Loucy (cell line): ENCODE measurements at regions not wholly inside any gene's neighbourhood (a gene's known extent, or its start where the extent isn't known, plus 50 kb on each side); places are given as distances from the start of the nearest gene placed in this dataset.

Experiments
- H2AFZ ChIP-seq: fragments of 200-600 bp; sonication (generic); 2 replicates; pipeline ENCODE4 v1.6.0; 2016; ENCODE audit warnings: antibody characterized with exemption, mild to moderate bottlenecking, low read length, moderate library complexity
- H3F3A ChIP-seq: fragments of 200-600 bp; 2 replicates; pipeline ENCODE4 v1.6.0; 2016; ENCODE audit warnings: antibody characterized with exemption, low read depth, mild to moderate bottlenecking
- H3K27me3 ChIP-seq: fragments of 200-600 bp; sonication (generic); 2 replicates; pipeline ENCODE4 v1.6.1; 2014; ENCODE audit warnings: low read length, mild to moderate bottlenecking; ENCODE audit not compliant: insufficient read depth, poor library complexity, severe bottlenecking
- H3K36me3 ChIP-seq: fragments of 200-600 bp; sonication (generic); 2 replicates; pipeline ENCODE4 v1.6.1; 2016; ENCODE audit warnings: low read length; ENCODE audit not compliant: insufficient read depth
- H3K4me1 ChIP-seq: fragments of 200-600 bp; sonication (generic); 2 replicates; pipeline ENCODE4 v1.5.1; 2014; ENCODE audit warnings: low read length, mild to moderate bottlenecking; ENCODE audit not compliant: insufficient read depth, poor library complexity, severe bottlenecking
- H3K4me2 ChIP-seq: fragments of 200-600 bp; sonication (generic); 2 replicates; pipeline ENCODE4 v1.6.0; 2014; ENCODE audit warnings: antibody characterized with exemption, low read length, low read depth, mild to moderate bottlenecking; ENCODE audit not compliant: poor library complexity, severe bottlenecking
- H3K4me3 ChIP-seq: fragments of 200-600 bp; sonication (generic); 2 replicates; pipeline ENCODE4 v1.5.1; 2014; ENCODE audit warnings: low read length, mild to moderate bottlenecking, mixed read lengths; ENCODE audit not compliant: poor library complexity, severe bottlenecking
- H3K79me2 ChIP-seq: fragments of 200-600 bp; sonication (generic); 2 replicates; pipeline ENCODE4 v1.6.1; 2014; ENCODE audit warnings: low read length; ENCODE audit not compliant: insufficient read depth
- H3K9ac ChIP-seq: fragments of 200-600 bp; sonication (generic); 2 replicates; pipeline ENCODE4 v1.6.0; 2014; ENCODE audit warnings: mild to moderate bottlenecking, low read depth, low read length, moderate library complexity; ENCODE audit not compliant: poor library complexity, severe bottlenecking
- H3K9me2 ChIP-seq: fragments of 200-600 bp; sonication (generic); replicated peaks from 2 replicates; pipeline ENCODE4 v1.6.1; 2016; ENCODE audit warnings: low read depth, low read length, mixed read lengths
- H3K9me3 ChIP-seq: fragments of 200-600 bp; sonication (generic); 2 replicates; pipeline ENCODE4 v1.6.1; 2014; ENCODE audit warnings: mild to moderate bottlenecking, antibody characterized with exemption, low read length, low read depth; ENCODE audit not compliant: insufficient read depth
- H4K20me1 ChIP-seq: fragments of 200-600 bp; sonication (generic); 2 replicates; pipeline ENCODE4 v1.6.0; 2014; ENCODE audit warnings: antibody characterized with exemption, low read length, mild to moderate bottlenecking; ENCODE audit not compliant: insufficient read depth, poor library complexity, severe bottlenecking
- EZH2phosphoT487 ChIP-seq: fragments of 200-600 bp; IDR thresholded peaks from 2 replicates; pipeline ENCODE4 v1.6.1; 2018; ENCODE audit warnings: antibody characterized with exemption, mild to moderate bottlenecking, moderate library complexity, borderline replicate concordance
- TF ChIP-seq, protein P1 (sequence below): fragments of 200-600 bp; sonication (generic); conservative IDR thresholded peaks from 2 replicates; pipeline ENCODE4 v1.5.1; 2014; ENCODE audit warnings: mild to moderate bottlenecking, antibody characterized with exemption, low read length

DNA sequence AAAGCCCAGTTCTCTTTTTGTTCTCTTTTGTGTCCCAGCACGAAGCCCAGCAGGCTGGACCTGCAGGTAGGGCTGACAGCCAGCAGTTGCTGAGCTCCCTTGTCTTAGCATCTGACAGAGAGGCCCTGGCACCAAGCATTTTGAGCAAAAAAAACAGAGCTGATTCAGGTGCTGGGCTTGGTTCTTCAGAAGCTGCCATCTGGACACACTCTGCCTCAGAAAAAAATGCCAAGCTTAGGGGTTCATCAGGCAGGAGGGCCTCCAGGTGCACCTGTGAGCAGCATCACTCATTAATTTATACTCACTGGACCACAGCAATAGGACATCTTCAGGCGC, 167.1 kb upstream of the PLD5 start:
- Histone ChIP-seq H3K36me3 (no peaks in the 10 kb centered on the region), H3K4me1 (no peaks in the 10 kb centered on the region), H3F3A (no peaks in the 10 kb centered on the region), H3K4me2 (no peak overlapping the region), H3K79me2 (no peaks in the 10 kb centered on the region), H2AFZ (no peak overlapping the region), H3K9ac (no peak overlapping the region), H3K27me3 (no peaks in the 10 kb centered on the region), H4K20me1 (no peaks in the 10 kb centered on the region), H3K4me3 (no peak overlapping the region), H3K9me2 (no peaks in the 10 kb centered on the region), H3K9me3 (peaks cover 4% of the 10 kb centered on the region; the same call in 1 of the 2 replicates)
- TF ChIP-seq, protein P1, sequence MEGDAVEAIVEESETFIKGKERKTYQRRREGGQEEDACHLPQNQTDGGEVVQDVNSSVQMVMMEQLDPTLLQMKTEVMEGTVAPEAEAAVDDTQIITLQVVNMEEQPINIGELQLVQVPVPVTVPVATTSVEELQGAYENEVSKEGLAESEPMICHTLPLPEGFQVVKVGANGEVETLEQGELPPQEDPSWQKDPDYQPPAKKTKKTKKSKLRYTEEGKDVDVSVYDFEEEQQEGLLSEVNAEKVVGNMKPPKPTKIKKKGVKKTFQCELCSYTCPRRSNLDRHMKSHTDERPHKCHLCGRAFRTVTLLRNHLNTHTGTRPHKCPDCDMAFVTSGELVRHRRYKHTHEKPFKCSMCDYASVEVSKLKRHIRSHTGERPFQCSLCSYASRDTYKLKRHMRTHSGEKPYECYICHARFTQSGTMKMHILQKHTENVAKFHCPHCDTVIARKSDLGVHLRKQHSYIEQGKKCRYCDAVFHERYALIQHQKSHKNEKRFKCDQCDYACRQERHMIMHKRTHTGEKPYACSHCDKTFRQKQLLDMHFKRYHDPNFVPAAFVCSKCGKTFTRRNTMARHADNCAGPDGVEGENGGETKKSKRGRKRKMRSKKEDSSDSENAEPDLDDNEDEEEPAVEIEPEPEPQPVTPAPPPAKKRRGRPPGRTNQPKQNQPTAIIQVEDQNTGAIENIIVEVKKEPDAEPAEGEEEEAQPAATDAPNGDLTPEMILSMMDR, result no peak
- no peak for TF ChIP-seq EZH2phosphoT487

- Histone ChIP-seq H3K4me2 (no peak overlapping the region), H4K20me1 (no peaks in the 10 kb centered on the region), H2AFZ (no peak overlapping the region)
Observed at GRCh38 chr1:242690849-242691609, 166.5 kb upstream of the PLD5 start.

GRCh38 chr1:242689378-242689777, 164.9 kb upstream of the PLD5 start:
- TF ChIP-seq EZH2phosphoT487, result no peak
- TF ChIP-seq, protein P1, result no peak
- Histone ChIP-seq H3K9ac (no peak overlapping the region), H3K36me3 (no peaks in the 10 kb centered on the region), H3K4me1 (no peaks in the 10 kb centered on the region), H3K79me2 (no peaks in the 10 kb centered on the region), H4K20me1 (no peaks in the 10 kb centered on the region), H3F3A (no peaks in the 10 kb centered on the region), H3K9me3 (peaks cover 4% of the 10 kb centered on the region; the same call in 1 of the 2 replicates), H2AFZ (no peak overlapping the region), H3K27me3 (no peaks in the 10 kb centered on the region), H3K4me3 (no peak overlapping the region), H3K4me2 (no peak overlapping the region), H3K9me2 (no peaks in the 10 kb centered on the region)

More at GRCh38 chr1:242690849-242691609, 166.5 kb upstream of the PLD5 start:
- Histone ChIP-seq H3K9ac (no peak overlapping the region), H3K9me2 (no peaks in the 10 kb centered on the region), H3K4me3 (no peak overlapping the region), H3K36me3 (no peaks in the 10 kb centered on the region), H3K79me2 (no peaks in the 10 kb centered on the region), H3K4me1 (no peaks in the 10 kb centered on the region), H3K9me3 (peaks cover 4% of the 10 kb centered on the region; the same call in 1 of the 2 replicates), H3K27me3 (no peaks in the 10 kb centered on the region), H3F3A (no peaks in the 10 kb centered on the region)
- TF ChIP-seq, protein P1, result no peak
- no peak for TF ChIP-seq EZH2phosphoT487
